Brain microvascular endothelial cell (primary cell): ENCODE measurements at regions not wholly inside any gene's neighbourhood (a gene's known extent, or its start where the extent isn't known, plus 50 kb on each side); places are given as distances from the start of the nearest gene placed in this dataset.

Experiments
- DNase-seq: peaks from one replicate; pipeline ENCODE4 v3.0.0-alpha.2; 2020
- H3K27ac ChIP-seq: fragments of 250-450 bp; sonication (Bioruptor Pico); 2 replicates; pipeline ENCODE4 v1.5.1; 2020; ENCODE audit warnings: mild to moderate bottlenecking, moderate library complexity
- H3K27me3 ChIP-seq: fragments of 250-450 bp; sonication (Bioruptor Pico); replicated peaks from 2 replicates; pipeline ENCODE4 v1.5.1; 2020; ENCODE audit warnings: mild to moderate bottlenecking
- H3K36me3 ChIP-seq: fragments of 250-450 bp; sonication (Bioruptor Pico); replicated peaks from 2 replicates; pipeline ENCODE4 v1.5.1; 2020; ENCODE audit warnings: mild to moderate bottlenecking
- H3K4me3 ChIP-seq: 2 replicates; pipeline ENCODE4 v1.5.1; 2011; ENCODE audit warnings: low read depth, mild to moderate bottlenecking, control low read depth, low read length, moderate library complexity
- CTCF ChIP-seq: IDR thresholded peaks from 2 replicates; pipeline ENCODE4 v1.5.1; 2011; ENCODE audit warnings: low read depth, mild to moderate bottlenecking, moderate library complexity, low read length, control low read depth, inconsistent platforms; ENCODE audit errors: missing control alignments
- in situ Hi-C: cut with HindIII; loops from 2 replicates; pipeline ENCODE4 v1.10.0; 2017; ENCODE audit warnings: low sequenced_read_pairs, low pct_ligation_motif_present

GRCh38 chr12:105954951-105955931 lies 183.5 kb downstream of the NUAK1 start:
- DNase-seq = no peak
- H3K27ac ChIP-seq = no peak overlapping the region
- H3K4me3 ChIP-seq = no peak overlapping the region
- H3K36me3 ChIP-seq = no peaks in the 10 kb centered on the region
- no peak for TF ChIP-seq CTCF
- no peaks in the 10 kb centered on the region for H3K27me3 ChIP-seq
- in situ Hi-C loops = no loop called here

GRCh38 chr12:105955976-105956375 lies 182.8 kb downstream of the NUAK1 start:
- no peak for DNase-seq
- in situ Hi-C loops = no loop called here
- Histone ChIP-seq H3K36me3 (no peaks in the 10 kb centered on the region), H3K27me3 (no peaks in the 10 kb centered on the region), H3K4me3 (no peak overlapping the region), H3K27ac (no peak overlapping the region)
- no peak for TF ChIP-seq CTCF

- Histone ChIP-seq H3K36me3 (no peaks in the 10 kb centered on the region), H3K27ac (no peak overlapping the region), H3K27me3 (no peaks in the 10 kb centered on the region), H3K4me3 (no peak overlapping the region)
- in situ Hi-C loops = no loop called here
- no peak for TF ChIP-seq CTCF
- no peak for DNase-seq
Observed at GRCh38 chr12:105956662-105957457, 181.9 kb downstream of the NUAK1 start.

- no peak overlapping the region for H3K27ac ChIP-seq
- no peak for TF ChIP-seq CTCF
- no peak overlapping the region for H3K4me3 ChIP-seq
- no peak for DNase-seq
- H3K27me3 ChIP-seq = no peaks in the 10 kb centered on the region
- in situ Hi-C loops = no loop called here
- H3K36me3 ChIP-seq = no peaks in the 10 kb centered on the region
Observed at GRCh38 chr12:105960319-105961083, 178.3 kb downstream of the NUAK1 start.

- H3K4me3 ChIP-seq = no peak overlapping the region
- no peak overlapping the region for H3K27ac ChIP-seq
- no peaks in the 10 kb centered on the region for H3K36me3 ChIP-seq
- in situ Hi-C loops = no loop called here
- H3K27me3 ChIP-seq = no peaks in the 10 kb centered on the region
- no peak for DNase-seq
- no peak for TF ChIP-seq CTCF
Observed at GRCh38 chr12:105961821-105962671, 176.7 kb downstream of the NUAK1 start.
